CD14-positive monocyte (primary cell): ENCODE measurements at regions not wholly inside any gene's neighbourhood (a gene's known extent, or its start where the extent isn't known, plus 50 kb on each side); places are given as distances from the start of the nearest gene placed in this dataset.

Experiments
- DNase-seq, 3 donors: peaks; one replicate each; pipeline ENCODE4 v3.0.0-alpha.2; 2011 to 2022
- H2AFZ ChIP-seq: 2 replicates; pipeline ENCODE4 v1.6.0; 2012; ENCODE audit warnings: mild to moderate bottlenecking, low read depth, low read length, inconsistent platforms; ENCODE audit not compliant: insufficient read depth, poor library complexity, severe bottlenecking
- H3K27ac ChIP-seq, 2 donors: 1 replicate in 1 of 2; 2 replicates in 1 of 2; pipeline ENCODE4 v1.5.1; 2012 to 2013; ENCODE audit warnings: low read length in 2 of 2, control low read depth in 1 of 2, inconsistent platforms in 1 of 2, low read depth in 1 of 2, mild to moderate bottlenecking in 1 of 2
- H3K27me3 ChIP-seq, 2 donors: one replicate each; pipeline versions ENCODE4 v1.6.0 to v1.6.1; 2011 to 2013; ENCODE audit warnings: low read length in 2 of 2; ENCODE audit not compliant: control insufficient read depth in 2 of 2, insufficient read depth in 2 of 2
- H3K36me3 ChIP-seq, 2 donors: replicated peaks in 1 of 2; 1 replicate in 1 of 2; 2 replicates in 1 of 2; pipeline versions ENCODE4 v1.5.1 to v1.6.1; 2012 to 2013; ENCODE audit warnings: low read length in 2 of 2, control low read depth in 1 of 2, inconsistent platforms in 1 of 2, mild to moderate bottlenecking in 1 of 2; ENCODE audit not compliant: insufficient read depth in 2 of 2, control insufficient read depth in 1 of 2
- H3K4me1 ChIP-seq, 2 donors: 1 replicate in 1 of 2; 2 replicates in 1 of 2; pipeline versions ENCODE4 v1.5.1 to v1.6.1; 2012 to 2013; ENCODE audit warnings: low read length in 2 of 2, control low read depth in 1 of 2, inconsistent platforms in 1 of 2, mild to moderate bottlenecking in 1 of 2, moderate library complexity in 1 of 2; ENCODE audit not compliant: insufficient read depth in 2 of 2, control insufficient read depth in 1 of 2
- H3K4me2 ChIP-seq: replicated peaks from 2 replicates; pipeline ENCODE3; 2012; ENCODE audit warnings: low read length, moderate library complexity, mild to moderate bottlenecking; ENCODE audit not compliant: poor library complexity, severe bottlenecking; ENCODE audit errors: extremely low read depth
- H3K4me3 ChIP-seq, 3 experiments: fragments of 200-600 bp in 1 of 3; sonication (generic) in 1 of 3; replicated peaks in 1 of 3; 1 replicate in 2 of 3; 2 replicates in 1 of 3; pipeline ENCODE4 v1.5.1; 2011 to 2013; ENCODE audit warnings: low read length in 3 of 3, mild to moderate bottlenecking in 3 of 3, control low read depth in 2 of 3, low read depth in 2 of 3, inconsistent platforms in 1 of 3, moderate library complexity in 1 of 3
- H3K79me2 ChIP-seq: 2 replicates; pipeline ENCODE4 v1.6.0; 2012; ENCODE audit warnings: mild to moderate bottlenecking, control low read depth, inconsistent platforms, low read length, moderate library complexity; ENCODE audit not compliant: insufficient read depth
- H3K9ac ChIP-seq: 2 replicates; pipeline ENCODE4 v1.6.0; 2017; ENCODE audit warnings: low read length, mild to moderate bottlenecking; ENCODE audit not compliant: insufficient read depth, poor library complexity, severe bottlenecking
- H3K9me3 ChIP-seq, 2 donors: replicated peaks in 1 of 2; 1 replicate in 1 of 2; 2 replicates in 1 of 2; pipeline versions ENCODE4 v1.5.1 to v1.6.1; 2012 to 2013; ENCODE audit warnings: low read length in 2 of 2, control low read depth in 1 of 2; ENCODE audit not compliant: control insufficient read depth in 1 of 2, insufficient read depth in 1 of 2
- H4K20me1 ChIP-seq: 2 replicates; pipeline ENCODE4 v1.6.0; 2012; ENCODE audit warnings: mild to moderate bottlenecking, low read length, control low read depth, moderate library complexity; ENCODE audit not compliant: insufficient read depth
- H3K27ac Mint-ChIP-seq, 7 donors: one replicate each; pipeline ENCODE4 v1.8.0; 2020; ENCODE audit warnings: mild to moderate bottlenecking in 7 of 7, mixed read lengths in 7 of 7, moderate library complexity in 6 of 7, inconsistent platforms in 2 of 7
- H3K27me3 Mint-ChIP-seq, 3 donors: one replicate each; pipeline ENCODE4 v1.8.0; 2021 to 2022; ENCODE audit warnings: low read depth in 3 of 3, mild to moderate bottlenecking in 3 of 3, mixed read lengths in 3 of 3, moderate library complexity in 3 of 3, inconsistent platforms in 1 of 3
- H3K36me3 Mint-ChIP-seq, 2 donors: one replicate each; pipeline ENCODE4 v1.8.0; 2020; ENCODE audit warnings: mixed read lengths in 2 of 2, inconsistent platforms in 1 of 2, mild to moderate bottlenecking in 1 of 2
- H3K4me1 Mint-ChIP-seq: one replicate; pipeline ENCODE4 v1.8.0; 2020; ENCODE audit warnings: mild to moderate bottlenecking, mixed read lengths
- H3K4me3 Mint-ChIP-seq, 2 donors: one replicate each; pipeline ENCODE4 v1.8.0; 2020; ENCODE audit warnings: mild to moderate bottlenecking in 2 of 2, mixed read lengths in 2 of 2, moderate library complexity in 1 of 2
- H3K9me3 Mint-ChIP-seq, 7 donors: one replicate each; pipeline ENCODE4 v1.8.0; 2020 to 2022; ENCODE audit warnings: mixed read lengths in 7 of 7, mild to moderate bottlenecking in 6 of 7, moderate library complexity in 6 of 7, inconsistent platforms in 2 of 7
- CTCF ChIP-seq: fragments of 200-600 bp; IDR thresholded peaks from one replicate; pipeline ENCODE4 v1.8.0; 2022; ENCODE audit warnings: antibody characterized with exemption, mild to moderate bottlenecking
- WGBS: methylation state at CpG from one replicate; pipeline ENCODE4 v1.1.5; 2013; ENCODE audit warnings: missing lambda C conversion rate; ENCODE audit not compliant: insufficient coverage; 5-methylcytosine and 5-hydroxymethylcytosine counted together
- intact Hi-C, 2 donors: fragments of 100-400 bp; cut with micrococcal nuclease; formaldehyde crosslinking; loops; one replicate each; pipeline versions ENCODE4 v1.15.0 to v1.15.1; 2023

DNA sequence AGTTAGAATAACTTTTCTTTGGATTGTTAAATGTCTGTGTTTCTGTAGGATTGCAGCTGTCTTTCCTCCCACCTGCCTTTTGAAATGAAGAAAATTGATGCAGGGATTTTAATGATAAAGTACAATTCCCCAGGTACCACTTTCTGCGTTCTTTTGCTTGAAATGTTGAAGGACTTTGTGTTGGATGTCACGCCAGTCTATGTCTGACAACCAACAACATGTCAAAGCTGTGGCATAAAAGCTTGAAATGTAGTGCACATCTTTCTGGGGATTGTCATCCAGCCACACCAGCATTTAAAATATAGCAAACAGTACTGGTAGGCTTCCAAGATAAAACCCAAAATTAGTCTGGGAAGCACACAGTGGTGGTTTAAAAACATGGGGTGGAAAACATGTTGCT is 381.4 kb downstream of the TMEM161B start:
- Mint-ChIP-seq H3K4me1 (no peaks in the 10 kb centered on the region), H3K4me3 (no peak overlapping the region), H3K9me3 (peaks cover 0 to 6% (median 2%) of the 10 kb centered on the region in 7 donors), H3K36me3 (no peaks in the 10 kb centered on the region), H3K27ac (no peak overlapping the region), H3K27me3 (no peaks in the 10 kb centered on the region)
- Histone ChIP-seq H3K27ac (no peak overlapping the region), H3K79me2 (no peaks in the 10 kb centered on the region), H3K4me1 (no peaks in the 10 kb centered on the region), H3K4me3 (no peak overlapping the region), H2AFZ (no peak overlapping the region), H3K27me3 (no peaks in the 10 kb centered on the region), H3K9ac (no peak overlapping the region), H3K9me3 (no peaks in the 10 kb centered on the region), H3K36me3 (no peaks in the 10 kb centered on the region), H4K20me1 (no peaks in the 10 kb centered on the region), H3K4me2 (no peak overlapping the region)
- intact Hi-C loops, result no loop called here
- WGBS, result no CpG with 5 or more reads among the region's 2 CpGs
- DNase-seq, result no peak
- TF ChIP-seq CTCF, result no peak

GRCh38 chr5:87886164-87886563 is 382.5 kb downstream of the TMEM161B start:
- H2AFZ ChIP-seq, result no peak overlapping the region
- Mint-ChIP-seq H3K27ac (no peak overlapping the region), H3K9me3 (peaks cover 0 to 6% (median 4%) of the 10 kb centered on the region in 7 donors), H3K4me1 (no peaks in the 10 kb centered on the region), H3K4me3 (no peak overlapping the region), H3K27me3 (no peaks in the 10 kb centered on the region), H3K36me3 (no peaks in the 10 kb centered on the region)
- TF ChIP-seq CTCF, result no peak
- no peak overlapping the region for H3K9ac ChIP-seq
- no peak for DNase-seq
- no peak overlapping the region for H3K27ac ChIP-seq
- no peaks in the 10 kb centered on the region for H3K9me3 ChIP-seq
- no CpG with 5 or more reads among the region's 1 CpG for WGBS
- no peaks in the 10 kb centered on the region for H3K36me3 ChIP-seq
- no peaks in the 10 kb centered on the region for H3K4me1 ChIP-seq
- intact Hi-C loops, result no loop called here
- no peaks in the 10 kb centered on the region for H3K79me2 ChIP-seq
- no peaks in the 10 kb centered on the region for H4K20me1 ChIP-seq
- H3K27me3 ChIP-seq, result no peaks in the 10 kb centered on the region
- H3K4me2 ChIP-seq, result no peak overlapping the region
- no peak overlapping the region for H3K4me3 ChIP-seq
